ENCODE measurements at regions not wholly inside any gene's neighbourhood (a gene's known extent, or its start where the extent isn't known, plus 50 kb on each side); places are given as distances from the start of the nearest gene placed in this dataset.

- Histone ChIP-seq H3K79me2 (replicated peaks; ENCODE audit: insufficient read depth, low read length) (no peaks in the 10 kb centered on the region), H4K20me1 (ENCODE audit: insufficient read depth) (no peaks in the 10 kb centered on the region), H2AFZ (ENCODE audit: low read depth, low read length) (no peak overlapping the region), H3K27me3 (ENCODE audit: insufficient read depth, low read depth, low read length) (no peaks in the 10 kb centered on the region), H3K4me3 (ENCODE audit: low read length) (no peak overlapping the region), H3K36me3 (ENCODE audit: insufficient read depth, low read length) (no peaks in the 10 kb centered on the region), H3K4me2 (ENCODE audit: low read length) (no peak overlapping the region), H3K9me3 (ENCODE audit: low read length) (no peaks in the 10 kb centered on the region), H3K9me2 (ENCODE audit: insufficient read depth, low read length) (no peaks in the 10 kb centered on the region), H3F3A (ENCODE audit: insufficient read depth, low read length, poor library complexity, severe bottlenecking) (no peaks in the 10 kb centered on the region), H3K27ac (ENCODE audit: low read length) (no peak overlapping the region), H3K9ac (ENCODE audit: low read length) (no peak overlapping the region)
- TF ChIP-seq, protein P1, sequence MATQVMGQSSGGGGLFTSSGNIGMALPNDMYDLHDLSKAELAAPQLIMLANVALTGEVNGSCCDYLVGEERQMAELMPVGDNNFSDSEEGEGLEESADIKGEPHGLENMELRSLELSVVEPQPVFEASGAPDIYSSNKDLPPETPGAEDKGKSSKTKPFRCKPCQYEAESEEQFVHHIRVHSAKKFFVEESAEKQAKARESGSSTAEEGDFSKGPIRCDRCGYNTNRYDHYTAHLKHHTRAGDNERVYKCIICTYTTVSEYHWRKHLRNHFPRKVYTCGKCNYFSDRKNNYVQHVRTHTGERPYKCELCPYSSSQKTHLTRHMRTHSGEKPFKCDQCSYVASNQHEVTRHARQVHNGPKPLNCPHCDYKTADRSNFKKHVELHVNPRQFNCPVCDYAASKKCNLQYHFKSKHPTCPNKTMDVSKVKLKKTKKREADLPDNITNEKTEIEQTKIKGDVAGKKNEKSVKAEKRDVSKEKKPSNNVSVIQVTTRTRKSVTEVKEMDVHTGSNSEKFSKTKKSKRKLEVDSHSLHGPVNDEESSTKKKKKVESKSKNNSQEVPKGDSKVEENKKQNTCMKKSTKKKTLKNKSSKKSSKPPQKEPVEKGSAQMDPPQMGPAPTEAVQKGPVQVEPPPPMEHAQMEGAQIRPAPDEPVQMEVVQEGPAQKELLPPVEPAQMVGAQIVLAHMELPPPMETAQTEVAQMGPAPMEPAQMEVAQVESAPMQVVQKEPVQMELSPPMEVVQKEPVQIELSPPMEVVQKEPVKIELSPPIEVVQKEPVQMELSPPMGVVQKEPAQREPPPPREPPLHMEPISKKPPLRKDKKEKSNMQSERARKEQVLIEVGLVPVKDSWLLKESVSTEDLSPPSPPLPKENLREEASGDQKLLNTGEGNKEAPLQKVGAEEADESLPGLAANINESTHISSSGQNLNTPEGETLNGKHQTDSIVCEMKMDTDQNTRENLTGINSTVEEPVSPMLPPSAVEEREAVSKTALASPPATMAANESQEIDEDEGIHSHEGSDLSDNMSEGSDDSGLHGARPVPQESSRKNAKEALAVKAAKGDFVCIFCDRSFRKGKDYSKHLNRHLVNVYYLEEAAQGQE (IDR thresholded peaks at IDR 0.05; ENCODE audit: borderline replicate concordance): no peak
- no peak for TF ChIP-seq EP300 (conservative IDR thresholded peaks at IDR 0.05; ENCODE audit: poor library complexity, severe bottlenecking)
Observed at GRCh38 chr12:38448991-38449390, 132.4 kb downstream of the ALG10B start.

GRCh38 chr12:38456537-38457120 is 140.1 kb downstream of the ALG10B start:
- no peak overlapping the region for H3K27ac ChIP-seq (ENCODE audit: low read length)
- H3K4me3 ChIP-seq (ENCODE audit: low read length): no peak overlapping the region
- H4K20me1 ChIP-seq (ENCODE audit: insufficient read depth): no peaks in the 10 kb centered on the region
- TF ChIP-seq, protein P1 (IDR thresholded peaks at IDR 0.05; ENCODE audit: borderline replicate concordance): no peak
- TF ChIP-seq EZH2 (IDR thresholded peaks at IDR 0.05; ENCODE audit: borderline replicate concordance, insufficient read depth, low read length, poor library complexity, severe bottlenecking) (no peak), EP300 (conservative IDR thresholded peaks at IDR 0.05; ENCODE audit: poor library complexity, severe bottlenecking) (no peak), RAD21 (conservative IDR thresholded peaks at IDR 0.05) (no peak), POLR2AphosphoS5 (IDR thresholded peaks at IDR 0.05) (no peak), CTCF (IDR thresholded peaks at IDR 0.05; ENCODE audit: poor library complexity, severe bottlenecking) (no peak)
- no peaks in the 10 kb centered on the region for H3K9me2 ChIP-seq (ENCODE audit: insufficient read depth, low read length)
- no peaks in the 10 kb centered on the region for H3K36me3 ChIP-seq (ENCODE audit: insufficient read depth, low read length)
- H3K27me3 ChIP-seq (ENCODE audit: insufficient read depth, low read depth, low read length): no peaks in the 10 kb centered on the region
- no peak overlapping the region for H3K4me2 ChIP-seq (ENCODE audit: low read length)
- H3F3A ChIP-seq (ENCODE audit: insufficient read depth, low read length, poor library complexity, severe bottlenecking): no peaks in the 10 kb centered on the region
- H3K9ac ChIP-seq (ENCODE audit: low read length): no peak overlapping the region
- H3K79me2 ChIP-seq (replicated peaks; ENCODE audit: insufficient read depth, low read length): no peaks in the 10 kb centered on the region
- no peaks in the 10 kb centered on the region for H3K9me3 ChIP-seq (ENCODE audit: low read length)
- H2AFZ ChIP-seq (ENCODE audit: low read depth, low read length): no peak overlapping the region

All from neural cell (in vitro differentiated cells).